Naive thymus-derived CD8-positive, alpha-beta T cell (primary cell): ENCODE measurements at regions not wholly inside any gene's neighbourhood (a gene's known extent, or its start where the extent isn't known, plus 50 kb on each side); places are given as distances from the start of the nearest gene placed in this dataset.

Experiments used
- ATAC-seq, 2 donors: fragments of 150-1000 bp; cut with Tn5 transposase in 1 of 2; sonication (Bioruptor Pico), chemical (Tn5 transposase) in 1 of 2; 1 replicate in 1 of 2; 2 replicates in 1 of 2; pipeline ENCODE4 v1.10.0; 2021; ENCODE audit warnings: mild to moderate bottlenecking in 2 of 2, moderate library complexity in 2 of 2
- POLR2A ChIA-PET: fragments of 350-600 bp; sonication (Branson Sonifier 250); formaldehyde crosslinking; loops from one replicate; lab custom pipeline; 2021; ENCODE audit warnings: antibody characterized with exemption; lab: Charles Lee
- DNase-seq, 10 donors: peaks; one replicate each; pipeline versions ENCODE4 v3.0.0 to v3.0.0-alpha.2; 2020 to 2022
- H3K27ac Mint-ChIP-seq, 10 donors: one replicate each; pipeline ENCODE4 v1.8.0; 2020 to 2022; ENCODE audit warnings: mild to moderate bottlenecking in 10 of 10, mixed read lengths in 10 of 10, moderate library complexity in 4 of 10, inconsistent platforms in 1 of 10
- H3K27me3 Mint-ChIP-seq, 5 donors: one replicate each; pipeline ENCODE4 v1.8.0; 2021 to 2022; ENCODE audit warnings: mixed read lengths in 5 of 5
- H3K36me3 Mint-ChIP-seq, 3 donors: one replicate each; pipeline ENCODE4 v1.8.0; 2020 to 2022; ENCODE audit warnings: mixed read lengths in 3 of 3, mild to moderate bottlenecking in 2 of 3, inconsistent platforms in 1 of 3
- H3K4me1 Mint-ChIP-seq, 4 donors: one replicate each; pipeline ENCODE4 v1.8.0; 2021 to 2022; ENCODE audit warnings: mixed read lengths in 4 of 4
- H3K4me3 Mint-ChIP-seq, 10 donors: one replicate each; pipeline ENCODE4 v1.8.0; 2020 to 2022; ENCODE audit warnings: mild to moderate bottlenecking in 10 of 10, mixed read lengths in 10 of 10, moderate library complexity in 6 of 10, inconsistent platforms in 1 of 10
- H3K9me3 Mint-ChIP-seq, 9 donors: one replicate each; pipeline ENCODE4 v1.8.0; 2020 to 2022; ENCODE audit warnings: mixed read lengths in 9 of 9, mild to moderate bottlenecking in 3 of 9, inconsistent platforms in 1 of 9, moderate library complexity in 1 of 9

DNA sequence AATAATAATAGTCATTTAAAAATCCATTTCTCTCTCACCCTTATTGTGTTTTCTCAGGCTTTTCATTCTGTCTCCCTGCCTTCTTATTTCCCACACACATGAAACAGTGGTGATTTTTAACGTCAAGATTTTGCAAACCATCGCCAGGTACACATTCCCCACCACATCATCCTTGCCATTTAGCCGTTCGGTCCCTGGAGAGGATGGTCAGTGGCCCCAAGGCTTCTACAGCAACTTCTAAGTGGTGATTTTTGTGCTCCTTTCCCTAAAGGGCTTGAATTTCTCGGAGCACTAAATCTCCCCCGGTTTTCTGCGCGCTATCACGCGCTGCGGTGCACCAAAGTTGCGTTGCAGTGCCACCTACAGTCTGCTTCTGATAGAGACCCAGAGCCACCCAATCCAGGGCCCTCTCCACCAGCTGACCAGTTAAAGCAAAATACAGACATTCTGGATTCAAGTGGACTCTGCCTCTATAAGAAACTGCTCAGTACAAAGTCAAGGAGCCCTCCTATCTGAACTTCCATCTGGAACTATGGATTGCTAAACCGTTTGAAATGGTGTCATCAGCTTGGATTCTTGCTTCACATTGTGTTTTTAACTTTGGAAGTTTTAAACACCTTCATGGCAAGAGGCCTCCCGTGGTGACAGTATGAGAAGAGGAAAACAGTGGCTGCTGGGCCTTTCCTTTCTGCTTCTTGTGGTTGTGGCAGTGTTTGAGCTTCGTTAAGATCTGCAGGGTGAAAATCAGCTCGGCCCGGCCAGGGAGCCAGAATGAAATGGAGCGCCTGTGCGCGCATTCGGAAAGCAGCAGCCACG lies 234.0 kb downstream of the SPTSSA start:
- Mint-ChIP-seq H3K4me3 (peak overlapping the region in 2 of 10 donors; percentile 20 to 44), H3K4me1 (peaks cover 0 to 6% (median 1%) of the 10 kb centered on the region in 4 donors), H3K27ac (peak overlapping the region in 1 of 10 donors; percentile 40), H3K9me3 (no peaks in the 10 kb centered on the region), H3K27me3 (peaks cover 0 to 22% (median 9%) of the 10 kb centered on the region in 5 donors), H3K36me3 (no peaks in the 10 kb centered on the region)
- POLR2A ChIA-PET: no interaction called here
- ATAC-seq: peak; percentile 56 to 62
- DNase-seq: peak in 8 of 10 donors; percentile 2 to 46 (median 23)

DNA sequence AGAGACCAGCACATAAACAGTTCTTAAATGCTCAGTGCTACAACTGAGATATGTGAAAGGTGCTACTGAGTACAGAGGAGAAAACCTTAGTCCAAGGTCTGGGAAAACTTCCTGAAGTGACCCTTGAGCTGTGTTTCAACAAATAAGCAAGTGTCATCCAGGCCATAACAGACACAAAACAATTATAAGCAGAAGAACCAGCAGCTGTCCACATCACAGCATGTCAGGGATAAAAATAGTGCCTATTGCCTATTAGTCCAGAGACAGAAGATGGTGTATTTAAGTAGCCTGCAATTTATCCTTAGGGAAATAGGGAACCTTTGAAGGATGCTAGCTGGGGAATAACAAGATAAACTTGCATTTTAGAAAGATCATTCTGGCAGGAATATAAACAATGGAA lies 237.8 kb downstream of the SPTSSA start:
- no peak for DNase-seq
- no peaks in the 10 kb centered on the region for H3K9me3 Mint-ChIP-seq
- H3K4me1 Mint-ChIP-seq: peaks cover 0 to 6% (median 1%) of the 10 kb centered on the region in 4 donors
- peaks cover 3 to 15% (median 14%) of the 10 kb centered on the region in 5 donors for H3K27me3 Mint-ChIP-seq
- POLR2A ChIA-PET: no interaction called here
- no peak for ATAC-seq
- no peak overlapping the region for H3K27ac Mint-ChIP-seq
- no peak overlapping the region for H3K4me3 Mint-ChIP-seq
- no peaks in the 10 kb centered on the region for H3K36me3 Mint-ChIP-seq

DNA sequence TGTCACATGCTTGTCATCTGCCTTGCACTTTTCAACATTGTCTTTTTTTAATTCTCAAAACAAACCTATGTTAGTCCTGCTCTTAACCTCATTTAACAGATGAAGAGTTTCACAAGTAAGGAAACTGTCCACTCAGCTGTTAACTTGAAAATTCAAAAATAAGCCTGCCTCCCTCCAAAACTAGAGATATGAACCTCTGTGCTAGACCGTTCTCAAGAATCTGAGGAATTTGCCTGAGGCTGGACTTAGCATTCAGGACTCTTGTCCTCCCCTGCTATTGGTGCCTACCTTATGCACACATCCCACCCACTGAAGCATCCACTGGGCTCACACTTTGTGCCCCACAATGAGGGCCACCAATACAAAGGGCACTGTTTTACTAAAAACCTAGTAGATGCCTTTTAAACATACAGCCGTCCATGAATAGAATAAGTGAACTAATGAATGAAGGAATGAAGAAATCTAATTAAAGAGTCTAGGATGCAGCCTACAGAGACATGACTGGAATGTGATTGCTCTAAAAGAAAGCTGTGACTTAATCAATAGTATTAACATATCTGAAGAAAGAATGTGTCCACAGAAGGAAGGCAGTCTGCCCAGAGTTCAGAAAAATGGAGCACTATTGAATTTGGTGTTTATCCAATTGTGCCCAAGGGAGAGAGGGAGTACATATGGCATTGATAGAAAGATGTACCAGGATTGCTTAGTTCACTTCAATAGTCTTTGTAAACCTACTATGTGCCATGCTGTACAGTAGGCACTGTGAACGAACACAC lies 238.5 kb downstream of the SPTSSA start:
- Mint-ChIP-seq H3K36me3 (no peaks in the 10 kb centered on the region), H3K4me3 (no peak overlapping the region), H3K27ac (peak overlapping the region in 1 of 10 donors; percentile 40), H3K27me3 (peaks cover 3 to 15% (median 14%) of the 10 kb centered on the region in 5 donors), H3K9me3 (no peaks in the 10 kb centered on the region), H3K4me1 (peaks cover 0 to 6% (median 1%) of the 10 kb centered on the region in 4 donors)
- ATAC-seq (no peak), DNase-seq (no peak)
- POLR2A ChIA-PET: no interaction called here

DNA sequence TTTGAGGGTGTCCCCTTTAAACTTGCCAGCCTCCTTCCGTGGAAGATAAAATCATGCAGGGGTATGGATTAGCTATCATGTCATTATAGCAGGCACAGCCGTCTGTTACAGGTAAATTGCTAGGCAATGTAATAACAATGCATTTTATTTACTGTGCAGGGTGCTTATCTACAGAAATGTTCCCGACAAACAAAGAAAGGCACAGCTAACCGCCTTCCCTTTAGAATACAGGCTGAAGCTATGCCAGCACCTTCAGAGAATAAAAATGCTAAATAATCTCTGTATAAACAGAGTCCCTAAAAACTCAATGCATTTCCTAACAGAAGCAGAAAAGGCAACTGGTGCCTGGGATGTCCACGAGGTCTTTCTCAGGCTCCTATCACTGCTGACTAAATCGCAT lies 239.2 kb downstream of the SPTSSA start:
- no peaks in the 10 kb centered on the region for H3K36me3 Mint-ChIP-seq

DNA sequence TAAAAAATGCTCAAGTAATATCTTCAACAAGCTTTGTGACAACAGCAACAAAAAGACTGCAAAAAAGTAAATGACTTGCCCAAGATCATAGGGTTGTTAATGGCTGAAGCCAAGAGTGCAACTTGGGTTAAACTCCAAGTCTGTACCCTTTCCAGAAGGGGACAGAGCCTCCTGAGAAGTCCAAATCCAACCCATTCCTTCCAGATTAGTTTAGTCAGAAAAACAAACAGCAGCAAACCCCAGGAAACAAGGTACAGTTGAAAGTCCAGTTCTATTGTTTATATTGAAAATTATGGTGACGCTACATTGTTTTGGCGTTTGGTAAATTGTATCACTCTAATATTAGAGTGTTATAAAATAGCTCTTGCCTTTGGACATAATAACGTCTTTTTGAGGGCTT lies 239.9 kb downstream of the SPTSSA start:
- Mint-ChIP-seq H3K36me3 (no peaks in the 10 kb centered on the region), H3K27me3 (peaks cover 2 to 12% (median 6%) of the 10 kb centered on the region in 5 donors), H3K4me1 (no peaks in the 10 kb centered on the region), H3K9me3 (peaks cover 0 to 4% (median 0%) of the 10 kb centered on the region in 9 donors), H3K4me3 (no peak overlapping the region), H3K27ac (no peak overlapping the region)
- ATAC-seq (no peak), DNase-seq (no peak)
- POLR2A ChIA-PET: no interaction called here

More for the DNA sequence above, 239.2 kb downstream of the SPTSSA start:
- DNase-seq: no peak
- Mint-ChIP-seq H3K4me3 (no peak overlapping the region), H3K9me3 (no peaks in the 10 kb centered on the region), H3K4me1 (peaks cover 0 to 2% (median under 1%) of the 10 kb centered on the region in 4 donors), H3K27me3 (peaks cover 3 to 12% (median 9%) of the 10 kb centered on the region in 5 donors), H3K27ac (no peak overlapping the region)
- POLR2A ChIA-PET: no interaction called here
- no peak for ATAC-seq

DNA sequence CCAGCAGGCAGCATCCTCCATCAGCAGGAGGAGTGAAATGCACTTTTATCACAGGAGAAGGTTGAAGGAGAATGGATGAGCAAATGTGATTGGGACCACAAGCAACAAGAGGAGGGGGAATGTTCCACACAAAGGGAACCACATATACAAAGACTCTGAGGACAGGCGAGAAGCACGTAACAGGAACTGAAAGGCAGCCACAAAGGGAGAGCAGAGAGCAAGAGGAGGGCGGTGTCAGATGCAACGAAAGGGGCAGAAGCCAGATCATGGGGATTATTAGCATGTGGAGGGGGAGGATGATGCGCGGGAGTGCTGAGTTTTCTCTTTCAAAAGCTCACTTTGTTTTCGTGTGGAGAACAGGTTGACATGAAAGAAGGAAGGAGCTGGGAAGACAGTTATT lies 241.1 kb downstream of the SPTSSA start:
- Mint-ChIP-seq H3K4me1 (no peaks in the 10 kb centered on the region), H3K27me3 (peaks cover 0 to 12% (median 6%) of the 10 kb centered on the region in 5 donors), H3K9me3 (peaks cover 0 to 7% (median 0%) of the 10 kb centered on the region in 9 donors), H3K27ac (peak overlapping the region in 3 of 10 donors; percentile 7 to 54 (median 35)), H3K36me3 (no peaks in the 10 kb centered on the region), H3K4me3 (no peak overlapping the region)
- DNase-seq (no peak), ATAC-seq (no peak)
- POLR2A ChIA-PET: interaction anchor here (0.7 kb wide), 1 partner anchor 188 kb away, joined by 3 read pairs; no protein-coding TSS in a partner anchor

DNA sequence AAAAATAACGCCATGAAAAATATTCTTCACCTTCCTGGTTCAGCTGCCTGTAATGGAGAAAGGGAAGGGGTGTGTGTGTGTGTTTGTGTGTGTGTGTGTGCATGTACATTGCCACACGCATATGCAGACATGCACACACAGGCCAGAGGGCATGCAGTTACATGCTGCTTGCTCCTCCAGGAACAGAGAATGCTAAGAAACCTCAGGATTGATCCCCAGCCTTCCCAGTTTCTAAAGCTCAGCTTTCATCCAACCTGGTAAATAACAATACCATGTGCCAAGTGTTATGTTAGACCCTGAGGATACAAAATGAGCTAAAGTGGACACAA lies 241.7 kb downstream of the SPTSSA start:
- DNase-seq: no peak
- peak overlapping the region in 1 of 10 donors; percentile 66 for H3K27ac Mint-ChIP-seq

DNA sequence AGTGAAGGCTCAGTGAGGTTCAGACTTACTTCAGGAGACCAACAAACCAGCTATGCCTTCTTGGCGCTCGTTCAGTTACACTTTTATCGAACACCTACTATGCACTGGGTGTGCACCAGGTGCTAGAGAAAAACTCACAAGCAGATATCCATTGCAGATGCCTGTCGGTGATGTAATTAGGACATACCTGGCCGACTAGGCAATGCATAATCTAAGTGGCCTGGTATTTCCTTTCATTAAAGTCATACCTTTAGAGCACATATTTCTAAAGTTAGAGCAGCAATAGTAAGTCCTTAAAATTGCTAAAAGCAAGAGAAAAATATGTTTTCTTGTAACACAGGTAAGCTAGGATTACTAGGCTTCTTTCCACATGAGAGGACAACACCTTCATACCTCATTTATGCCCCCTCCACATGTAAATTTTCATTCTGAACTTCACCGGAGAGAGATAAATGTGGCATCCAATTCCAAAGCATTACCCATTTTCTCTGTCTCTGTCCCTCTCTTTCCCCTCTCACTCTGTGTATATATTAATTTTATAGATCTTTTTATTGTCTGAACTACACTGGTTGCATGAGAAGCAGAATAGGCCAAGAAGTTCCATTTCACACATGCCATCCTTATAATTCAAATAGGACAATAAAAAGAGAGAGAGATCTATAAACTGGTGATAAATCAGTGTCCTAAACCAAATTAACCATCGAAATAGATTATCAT lies 242.2 kb downstream of the SPTSSA start:
- Mint-ChIP-seq H3K4me3 (no peak overlapping the region), H3K27ac (no peak overlapping the region), H3K27me3 (peaks cover 0 to 12% (median 6%) of the 10 kb centered on the region in 5 donors), H3K36me3 (no peaks in the 10 kb centered on the region), H3K9me3 (peaks cover 0 to 7% (median 0%) of the 10 kb centered on the region in 9 donors), H3K4me1 (no peaks in the 10 kb centered on the region)
- POLR2A ChIA-PET: no interaction called here
- ATAC-seq (no peak), DNase-seq (no peak)

More for the DNA sequence above, 241.7 kb downstream of the SPTSSA start:
- peaks cover 0 to 12% (median 6%) of the 10 kb centered on the region in 5 donors for H3K27me3 Mint-ChIP-seq
- POLR2A ChIA-PET: no interaction called here
- H3K4me3 Mint-ChIP-seq: no peak overlapping the region
- H3K9me3 Mint-ChIP-seq: peaks cover 0 to 7% (median 0%) of the 10 kb centered on the region in 9 donors
- H3K4me1 Mint-ChIP-seq: no peaks in the 10 kb centered on the region
- ATAC-seq: no peak
- no peaks in the 10 kb centered on the region for H3K36me3 Mint-ChIP-seq

DNA sequence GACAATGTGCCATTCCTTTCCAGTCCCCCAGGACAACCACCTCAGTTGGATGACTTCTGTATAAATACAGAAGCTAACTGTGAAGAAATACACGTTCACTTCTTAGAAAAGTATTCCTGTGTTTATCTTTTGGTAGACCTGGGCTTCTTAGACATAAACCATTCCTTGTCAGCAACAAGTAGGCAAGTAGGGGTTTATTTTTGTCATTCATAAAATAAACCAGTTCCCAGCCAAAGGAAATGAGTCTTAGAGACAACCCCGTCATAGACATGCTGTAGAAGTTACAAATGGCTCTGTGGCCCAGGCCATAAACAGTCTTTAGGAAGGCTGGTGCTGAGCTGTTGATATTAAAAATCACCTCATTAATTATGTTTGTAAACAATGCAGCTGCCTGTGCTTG lies 243.2 kb downstream of the SPTSSA start:
- POLR2A ChIA-PET: no interaction called here
- ATAC-seq (no peak), DNase-seq (no peak)
- H3K27ac Mint-ChIP-seq: no peak overlapping the region
- H3K4me1 Mint-ChIP-seq: no peaks in the 10 kb centered on the region
- peaks cover 0 to 7% (median 0%) of the 10 kb centered on the region in 9 donors for H3K9me3 Mint-ChIP-seq
- H3K27me3 Mint-ChIP-seq: peaks cover 0 to 10% (median 5%) of the 10 kb centered on the region in 5 donors
- H3K4me3 Mint-ChIP-seq: no peak overlapping the region
- no peaks in the 10 kb centered on the region for H3K36me3 Mint-ChIP-seq

DNA sequence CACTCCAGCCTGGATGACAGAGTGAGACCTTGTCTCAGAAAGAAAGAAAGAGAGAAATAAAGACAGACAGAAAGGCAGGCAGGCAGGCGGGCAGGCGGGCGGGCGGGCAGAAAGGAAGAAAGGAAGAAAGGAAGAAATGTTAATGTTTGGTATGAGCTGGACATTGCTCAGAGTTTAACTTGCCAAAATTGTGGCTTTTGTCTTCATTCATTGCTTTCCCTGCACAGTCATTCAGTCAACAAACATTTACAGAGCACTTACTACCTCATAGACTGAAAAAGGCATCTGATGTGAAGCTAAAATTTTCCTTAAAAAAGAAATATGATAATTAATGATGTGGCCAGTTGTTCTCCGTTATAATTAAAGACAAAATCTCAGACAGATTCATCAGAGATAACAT lies 247.1 kb downstream of the SPTSSA start:
- DNase-seq: no peak
- Mint-ChIP-seq H3K4me1 (no peaks in the 10 kb centered on the region), H3K9me3 (peaks cover 0 to 7% (median 0%) of the 10 kb centered on the region in 9 donors), H3K4me3 (no peak overlapping the region), H3K27ac (no peak overlapping the region), H3K27me3 (peaks cover 2 to 8% (median 5%) of the 10 kb centered on the region in 5 donors), H3K36me3 (no peaks in the 10 kb centered on the region)
- POLR2A ChIA-PET: no interaction called here
- ATAC-seq: no peak

DNA sequence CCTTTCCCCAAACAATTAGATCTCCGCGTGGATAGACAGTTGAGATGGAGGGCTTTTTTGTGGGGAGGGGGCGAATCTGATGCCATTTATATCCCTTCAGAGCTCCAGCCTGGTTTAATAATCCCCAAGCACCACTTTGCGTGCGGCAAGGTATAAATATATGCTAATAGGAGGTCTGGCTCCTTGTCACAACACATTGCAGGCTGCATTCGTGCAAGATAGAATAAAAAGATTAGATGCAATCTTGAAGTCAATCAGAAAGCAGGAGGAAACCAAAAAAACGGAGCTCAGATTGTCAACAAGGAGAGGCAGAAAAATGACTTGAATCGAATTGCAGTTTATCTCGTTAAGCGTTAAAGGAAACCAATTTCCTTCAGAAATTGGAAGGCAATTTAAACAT lies 248.7 kb downstream of the SPTSSA start:
- ATAC-seq (no peak), DNase-seq (no peak)
- no peaks in the 10 kb centered on the region for H3K36me3 Mint-ChIP-seq
- peaks cover 3 to 10% (median 7%) of the 10 kb centered on the region in 5 donors for H3K27me3 Mint-ChIP-seq
- POLR2A ChIA-PET: no interaction called here
- H3K4me1 Mint-ChIP-seq: no peaks in the 10 kb centered on the region
- H3K4me3 Mint-ChIP-seq: no peak overlapping the region
- H3K27ac Mint-ChIP-seq: no peak overlapping the region
- H3K9me3 Mint-ChIP-seq: peaks cover 0 to 7% (median 0%) of the 10 kb centered on the region in 9 donors

DNA sequence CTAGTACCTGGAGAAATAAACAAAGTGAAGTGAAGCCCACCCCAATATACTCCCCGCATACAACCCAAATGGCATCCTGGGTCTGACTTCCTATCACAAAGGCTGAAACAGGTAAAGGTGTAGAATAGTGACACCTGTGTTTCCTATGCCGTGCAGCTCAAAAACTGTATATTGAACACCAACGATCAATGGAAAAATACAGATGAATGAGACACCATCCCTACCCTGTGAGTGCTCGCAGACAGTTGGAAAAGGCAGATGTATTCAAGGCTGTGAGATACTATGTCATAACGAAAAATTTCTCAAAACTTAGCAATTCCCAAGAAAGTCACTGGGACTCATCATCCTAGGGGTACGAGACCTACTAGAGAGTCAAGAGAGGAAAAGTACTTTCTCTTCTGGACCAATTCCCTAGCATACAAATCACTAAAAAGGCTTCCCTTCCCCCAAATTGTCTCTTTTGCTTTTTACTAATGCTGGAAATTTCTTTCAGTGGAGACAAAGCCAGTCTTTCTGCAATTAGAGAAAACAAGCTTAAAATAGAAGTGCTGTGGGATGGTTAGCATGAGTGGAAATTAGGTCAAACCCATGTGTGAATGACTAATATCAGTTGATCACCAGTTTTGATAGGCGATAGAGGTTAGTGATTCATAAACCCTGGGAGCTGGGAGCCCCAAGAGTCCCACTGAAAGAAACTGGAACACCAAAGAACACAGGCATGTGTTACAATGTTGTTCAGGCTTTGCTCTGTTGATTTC lies 249.7 kb downstream of the SPTSSA start:
- Mint-ChIP-seq H3K27ac (no peak overlapping the region), H3K9me3 (peaks cover 0 to 7% (median 0%) of the 10 kb centered on the region in 9 donors), H3K4me3 (peak overlapping the region in 1 of 10 donors; percentile 7), H3K36me3 (no peaks in the 10 kb centered on the region), H3K27me3 (peaks cover 3 to 20% (median 9%) of the 10 kb centered on the region in 5 donors), H3K4me1 (no peaks in the 10 kb centered on the region)
- ATAC-seq: no peak
- POLR2A ChIA-PET: no interaction called here
- DNase-seq: no peak
